Mammary epithelial cell (primary cell): ENCODE measurements at regions not wholly inside any gene's neighbourhood (a gene's known extent, or its start where the extent isn't known, plus 50 kb on each side); places are given as distances from the start of the nearest gene placed in this dataset.

Source experiments
- CTCF ChIP-seq, 2 donors: IDR thresholded peaks in 1 of 2; conservative IDR thresholded peaks in 1 of 2; 2 replicates each; pipeline ENCODE4 v1.5.1; 2011 to 2012; ENCODE audit warnings: inconsistent platforms in 2 of 2, low read length in 2 of 2, mild to moderate bottlenecking in 2 of 2, control low read depth in 1 of 2, low read depth in 1 of 2; ENCODE audit not compliant: insufficient read depth in 1 of 2; ENCODE audit errors: extremely low read depth in 1 of 2
- EZH2 ChIP-seq: IDR thresholded peaks from 2 replicates; pipeline ENCODE4 v1.6.1; 2012; ENCODE audit warnings: low read length, inconsistent platforms, borderline replicate concordance

GRCh38 chr22:44645083-44645482 lies 56.9 kb upstream of the PRR5 start:
- TF ChIP-seq CTCF (conservative IDR thresholded peaks at IDR 0.05 in 1 of 2, IDR thresholded peaks at IDR 0.05 in 1 of 2; ENCODE audit: extremely low read depth in 1 of 2, insufficient read depth in 1 of 2, low read depth in 1 of 2, low read length in 2 of 2) (no peak), EZH2 (no peak)
